ENCODE measurements at regions not wholly inside any gene's neighbourhood (a gene's known extent, or its start where the extent isn't known, plus 50 kb on each side); places are given as distances from the start of the nearest gene placed in this dataset.

DNA sequence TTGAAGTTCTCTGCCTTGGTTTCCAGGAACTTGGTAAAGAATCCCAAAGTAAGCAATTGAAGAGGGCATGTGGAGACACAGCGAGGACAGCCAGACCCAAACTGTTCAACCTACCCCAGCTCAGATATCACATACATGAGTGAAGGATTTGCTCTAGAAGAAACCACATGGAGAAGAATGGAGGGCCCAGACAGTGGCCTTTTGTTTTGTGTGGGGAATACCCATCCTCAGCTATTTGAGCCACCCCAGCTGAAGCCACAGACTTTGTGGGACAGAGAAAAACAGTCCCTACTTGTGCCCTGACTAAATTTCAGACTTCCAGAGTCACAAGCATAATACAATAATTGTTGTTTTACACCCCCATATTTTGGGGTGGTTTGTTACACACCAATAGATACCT is 387.1 kb downstream of the ZSWIM6 start:
- TF ChIP-seq CTCF (IDR thresholded peaks at IDR 0.05; ENCODE audit: borderline replicate concordance, extremely low read depth, low read length, poor library complexity, severe bottlenecking) = no peak
- TF ChIP-seq EZH2 (IDR thresholded peaks at IDR 0.05; ENCODE audit: borderline replicate concordance, low read depth, low read length, severe bottlenecking) = no peak
